ENCODE measurements at regions not wholly inside any gene's neighbourhood (a gene's known extent, or its start where the extent isn't known, plus 50 kb on each side); places are given as distances from the start of the nearest gene placed in this dataset.

- TF ChIP-seq CTCF (IDR thresholded peaks at IDR 0.05) (no peak), POLR2A (IDR thresholded peaks at IDR 0.05) (no peak)
These were observed 335.6 kb upstream of the USP9Y start for GRCh38 chrY:12365311-12365910.
